ENCODE measurements at regions not wholly inside any gene's neighbourhood (a gene's known extent, or its start where the extent isn't known, plus 50 kb on each side); places are given as distances from the start of the nearest gene placed in this dataset.

DNA sequence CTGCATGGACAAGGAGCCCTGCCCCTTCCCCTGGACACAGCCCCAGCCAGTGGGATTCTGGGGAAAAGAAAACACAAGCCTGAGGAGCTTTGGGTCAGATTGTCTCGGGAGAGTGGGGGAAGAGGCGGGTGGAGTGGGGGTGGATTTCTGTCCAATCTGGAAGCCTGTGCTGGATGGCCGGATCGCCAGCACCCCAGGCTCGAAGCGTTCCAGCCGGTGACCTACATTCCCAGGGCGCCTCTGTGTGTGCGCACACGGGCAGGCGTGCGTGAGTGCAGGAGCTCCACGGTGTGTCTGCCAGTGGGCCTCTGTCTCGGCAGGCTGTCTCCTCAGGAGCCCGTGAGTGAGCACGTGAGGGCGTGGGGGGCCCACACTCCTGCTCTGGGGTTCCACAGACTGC lies 74.3 kb upstream of the DAB2IP start:
- Histone ChIP-seq H3K4me2 (no peak overlapping the region), H3K9me3 (no peaks in the 10 kb centered on the region), H3K4me1 (no peaks in the 10 kb centered on the region), H3K27ac (no peak overlapping the region), H3K4me3 (no peak overlapping the region)
- no peak for DNase-seq (ENCODE audit: low read depth in 1 of 2, low spot score in 1 of 2)
- POLR2A ChIA-PET, result no interaction called here
- CTCF ChIA-PET, result interaction anchor here (0.6 to 3.2 kb wide), 5 partner anchors 19 to 387 kb away, joined by 3 to 14 read pairs (median 4); no protein-coding TSS in a partner anchor
- TF ChIP-seq JUN (IDR thresholded peaks at IDR 0.05) (no peak), SREBF2 (IDR thresholded peaks at IDR 0.05) (no peak), POLR2A (IDR thresholded peaks at IDR 0.05; ENCODE audit: low read length) (no peak), HOXB13 (CRISPR knock-in tag; IDR thresholded peaks at IDR 0.05; ENCODE audit: low read depth) (no peak)
- TF ChIP-seq, protein P1, sequence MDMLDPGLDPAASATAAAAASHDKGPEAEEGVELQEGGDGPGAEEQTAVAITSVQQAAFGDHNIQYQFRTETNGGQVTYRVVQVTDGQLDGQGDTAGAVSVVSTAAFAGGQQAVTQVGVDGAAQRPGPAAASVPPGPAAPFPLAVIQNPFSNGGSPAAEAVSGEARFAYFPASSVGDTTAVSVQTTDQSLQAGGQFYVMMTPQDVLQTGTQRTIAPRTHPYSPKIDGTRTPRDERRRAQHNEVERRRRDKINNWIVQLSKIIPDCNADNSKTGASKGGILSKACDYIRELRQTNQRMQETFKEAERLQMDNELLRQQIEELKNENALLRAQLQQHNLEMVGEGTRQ (IDR thresholded peaks at IDR 0.05), result no peak
- no peak for FAIRE-seq
- WGBS (ENCODE audit: missing lambda C conversion rate), result 80% methylated on average over 14 of the region's 17 CpGs
- no peak for ATAC-seq

DNA sequence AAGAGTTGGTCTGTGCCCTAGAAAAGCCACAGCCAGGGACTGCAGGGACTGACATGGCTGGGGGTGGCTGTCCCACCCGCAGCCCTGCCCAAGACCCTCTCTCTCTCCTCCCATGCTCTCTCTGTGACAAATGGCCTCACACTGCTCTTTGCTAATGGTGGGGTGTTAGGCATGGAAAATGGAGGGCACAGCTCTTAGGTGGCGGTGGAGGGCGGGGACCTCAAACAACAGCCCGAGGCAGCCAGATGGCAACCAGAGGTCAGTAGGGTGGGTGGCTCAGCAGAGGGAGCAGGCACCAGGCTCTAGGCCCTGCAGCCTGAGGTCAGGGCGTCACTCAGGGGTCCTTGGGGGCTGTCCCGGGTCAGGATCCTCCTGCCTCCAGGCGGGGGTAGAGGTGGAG lies 73.9 kb upstream of the DAB2IP start:
- Histone ChIP-seq H3K4me2 (no peak overlapping the region), H3K4me1 (no peaks in the 10 kb centered on the region), H3K27ac (no peak overlapping the region), H3K4me3 (no peak overlapping the region), H3K9me3 (no peaks in the 10 kb centered on the region)
- ChIA-PET CTCF (interaction anchor here (0.6 to 3.2 kb wide), 5 partner anchors 20 to 387 kb away, joined by 3 to 14 read pairs (median 4); no protein-coding TSS in a partner anchor), POLR2A (no interaction called here)
- WGBS (ENCODE audit: missing lambda C conversion rate), result 79% methylated on average over 6 of the region's 7 CpGs
- no peak for DNase-seq (ENCODE audit: low read depth in 1 of 2, low spot score in 1 of 2)
- no peak for FAIRE-seq
- no peak for ATAC-seq
- TF ChIP-seq CEBPB (IDR thresholded peaks at IDR 0.05) (no peak), BHLHE40 (IDR thresholded peaks at IDR 0.05; ENCODE audit: low read depth, low read length) (no peak), CHD2 (IDR thresholded peaks at IDR 0.05; ENCODE audit: low read length, partially characterized antibody) (no peak)
- TF ChIP-seq, protein P2, sequence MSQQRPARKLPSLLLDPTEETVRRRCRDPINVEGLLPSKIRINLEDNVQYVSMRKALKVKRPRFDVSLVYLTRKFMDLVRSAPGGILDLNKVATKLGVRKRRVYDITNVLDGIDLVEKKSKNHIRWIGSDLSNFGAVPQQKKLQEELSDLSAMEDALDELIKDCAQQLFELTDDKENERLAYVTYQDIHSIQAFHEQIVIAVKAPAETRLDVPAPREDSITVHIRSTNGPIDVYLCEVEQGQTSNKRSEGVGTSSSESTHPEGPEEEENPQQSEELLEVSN (IDR thresholded peaks at IDR 0.05; ENCODE audit: borderline replicate concordance, low read depth), result no peak

DNA sequence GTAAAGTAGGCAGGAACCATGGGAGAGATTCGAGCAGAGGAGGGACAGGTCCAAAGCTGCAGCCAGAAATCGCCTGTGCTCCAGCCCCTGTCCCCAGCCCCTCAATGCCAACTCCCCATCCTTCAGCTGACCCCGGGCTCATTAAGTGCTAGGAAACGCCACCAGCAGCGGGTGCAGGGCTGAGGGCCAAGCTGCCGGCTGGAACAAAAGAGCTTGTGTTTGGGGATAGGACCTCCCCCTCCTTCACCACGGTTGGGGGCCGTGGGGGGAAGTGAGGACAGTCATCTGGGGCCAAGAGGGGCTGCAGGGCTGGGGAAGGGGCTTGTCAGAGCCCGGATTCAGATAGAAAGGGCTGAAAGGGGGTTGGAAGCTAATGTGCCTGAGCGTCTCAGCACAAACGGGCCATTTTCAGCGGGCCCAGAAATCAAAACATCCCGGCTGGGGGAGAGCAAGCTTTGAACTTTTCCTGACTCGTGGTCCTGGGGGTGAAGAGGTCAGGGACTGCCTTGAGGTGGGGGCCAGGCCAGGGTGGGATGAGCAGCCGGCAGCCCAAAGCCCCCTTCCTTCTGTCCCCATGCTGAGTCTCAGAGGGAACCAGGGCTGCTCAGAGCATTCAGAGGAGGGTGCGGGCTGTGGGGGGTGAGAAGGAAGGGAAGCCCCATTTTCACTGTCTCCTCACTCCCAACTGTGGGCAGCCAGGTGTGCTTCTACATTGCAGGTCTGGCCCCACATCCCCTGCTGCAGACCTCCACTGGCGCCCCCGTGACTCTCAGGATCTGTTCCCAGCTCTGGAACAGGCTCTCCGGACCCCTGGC lies 69.4 kb upstream of the DAB2IP start:
- FAIRE-seq, result no peak
- CTCF ChIA-PET, result interaction anchor here (0.9 to 6.2 kb wide), 6 partner anchors 9 to 39 kb away, joined by 3 to 21 read pairs (median 6); no protein-coding TSS in a partner anchor
- 47% methylated on average over 13 of the region's 19 CpGs for WGBS (ENCODE audit: missing lambda C conversion rate)

More for the DNA sequence above, 69.4 kb upstream of the DAB2IP start:
- H3K27ac ChIP-seq, result no peak overlapping the region
- H3K4me2 ChIP-seq, result no peak overlapping the region
- H3K4me3 ChIP-seq, result no peak overlapping the region
- H3K9me3 ChIP-seq, result no peaks in the 10 kb centered on the region
- POLR2A ChIA-PET, result no interaction called here
- ATAC-seq, result peak in 1 of 2 experiments; percentile 17; a peak in 2 of 6 replicates
- TF ChIP-seq, protein P3, sequence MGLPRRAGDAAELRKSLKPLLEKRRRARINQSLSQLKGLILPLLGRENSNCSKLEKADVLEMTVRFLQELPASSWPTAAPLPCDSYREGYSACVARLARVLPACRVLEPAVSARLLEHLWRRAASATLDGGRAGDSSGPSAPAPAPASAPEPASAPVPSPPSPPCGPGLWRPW (IDR thresholded peaks at IDR 0.05), result no peak
- TF ChIP-seq, protein P4, sequence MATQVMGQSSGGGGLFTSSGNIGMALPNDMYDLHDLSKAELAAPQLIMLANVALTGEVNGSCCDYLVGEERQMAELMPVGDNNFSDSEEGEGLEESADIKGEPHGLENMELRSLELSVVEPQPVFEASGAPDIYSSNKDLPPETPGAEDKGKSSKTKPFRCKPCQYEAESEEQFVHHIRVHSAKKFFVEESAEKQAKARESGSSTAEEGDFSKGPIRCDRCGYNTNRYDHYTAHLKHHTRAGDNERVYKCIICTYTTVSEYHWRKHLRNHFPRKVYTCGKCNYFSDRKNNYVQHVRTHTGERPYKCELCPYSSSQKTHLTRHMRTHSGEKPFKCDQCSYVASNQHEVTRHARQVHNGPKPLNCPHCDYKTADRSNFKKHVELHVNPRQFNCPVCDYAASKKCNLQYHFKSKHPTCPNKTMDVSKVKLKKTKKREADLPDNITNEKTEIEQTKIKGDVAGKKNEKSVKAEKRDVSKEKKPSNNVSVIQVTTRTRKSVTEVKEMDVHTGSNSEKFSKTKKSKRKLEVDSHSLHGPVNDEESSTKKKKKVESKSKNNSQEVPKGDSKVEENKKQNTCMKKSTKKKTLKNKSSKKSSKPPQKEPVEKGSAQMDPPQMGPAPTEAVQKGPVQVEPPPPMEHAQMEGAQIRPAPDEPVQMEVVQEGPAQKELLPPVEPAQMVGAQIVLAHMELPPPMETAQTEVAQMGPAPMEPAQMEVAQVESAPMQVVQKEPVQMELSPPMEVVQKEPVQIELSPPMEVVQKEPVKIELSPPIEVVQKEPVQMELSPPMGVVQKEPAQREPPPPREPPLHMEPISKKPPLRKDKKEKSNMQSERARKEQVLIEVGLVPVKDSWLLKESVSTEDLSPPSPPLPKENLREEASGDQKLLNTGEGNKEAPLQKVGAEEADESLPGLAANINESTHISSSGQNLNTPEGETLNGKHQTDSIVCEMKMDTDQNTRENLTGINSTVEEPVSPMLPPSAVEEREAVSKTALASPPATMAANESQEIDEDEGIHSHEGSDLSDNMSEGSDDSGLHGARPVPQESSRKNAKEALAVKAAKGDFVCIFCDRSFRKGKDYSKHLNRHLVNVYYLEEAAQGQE (IDR thresholded peaks at IDR 0.05), result no peak
- TF ChIP-seq FOSL2 (IDR thresholded peaks at IDR 0.05) (no peak), FOSL2 (CRISPR knock-in tag; IDR thresholded peaks at IDR 0.05) (no peak), EHMT2 (IDR thresholded peaks at IDR 0.05; ENCODE audit: low read depth) (no peak), CHD2 (IDR thresholded peaks at IDR 0.05; ENCODE audit: low read length, partially characterized antibody) (no peak)
- no peak for DNase-seq (ENCODE audit: low read depth in 1 of 2, low spot score in 1 of 2)
- H3K4me1 ChIP-seq, result no peaks in the 10 kb centered on the region
